Tibial nerve (tissue), 4 donors: ENCODE measurements at regions not wholly inside any gene's neighbourhood (a gene's known extent, or its start where the extent isn't known, plus 50 kb on each side); places are given as distances from the start of the nearest gene placed in this dataset.

Source experiments
- CTCF ChIP-seq, 5 experiments: fragments of 200-600 bp in 3 of 5; fragments of 450-650 bp in 2 of 5; sonication (generic) in 3 of 5; IDR thresholded peaks; one replicate each; pipeline ENCODE4 v1.5.1; 2016 to 2019; ENCODE audit warnings: antibody characterized with exemption in 5 of 5, mild to moderate bottlenecking in 3 of 5, moderate library complexity in 2 of 5
- EP300 ChIP-seq, 2 donors: sonication (generic); formaldehyde crosslinking; IDR thresholded peaks; one replicate each; pipeline ENCODE4 v1.6.1; 2017; ENCODE audit warnings: antibody characterized with exemption in 2 of 2, mild to moderate bottlenecking in 1 of 2
- POLR2A ChIP-seq, 2 donors: fragments of 450-650 bp; IDR thresholded peaks; one replicate each; pipeline ENCODE4 v1.6.1; 2017; ENCODE audit warnings: antibody characterized with exemption in 2 of 2, mild to moderate bottlenecking in 2 of 2, moderate library complexity in 2 of 2

DNA sequence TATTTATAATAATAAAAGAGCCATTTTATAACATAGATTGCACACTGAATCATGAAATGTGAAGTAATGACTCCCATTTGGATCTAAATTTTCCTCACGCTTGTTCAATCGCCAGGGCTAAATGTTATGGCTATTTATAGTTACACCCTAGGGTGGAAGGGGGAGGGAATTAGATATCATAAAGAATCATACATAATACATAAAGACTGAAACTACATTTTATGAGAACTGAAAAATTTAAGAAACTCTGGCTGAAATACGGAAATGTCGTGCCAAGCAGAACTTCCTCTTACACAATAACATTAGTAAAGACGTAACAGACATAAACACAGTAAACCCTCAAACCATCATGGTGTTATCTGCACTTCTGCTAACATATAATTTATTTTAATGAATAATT is 327.5 kb upstream of the PHF14 start:
- TF ChIP-seq POLR2A (IDR thresholded peaks at IDR 0.05) = no peak
- TF ChIP-seq CTCF (IDR thresholded peaks at IDR 0.05) = no peak
- TF ChIP-seq EP300 (IDR thresholded peaks at IDR 0.05) = no peak
